ENCODE measurements at regions not wholly inside any gene's neighbourhood (a gene's known extent, or its start where the extent isn't known, plus 50 kb on each side); places are given as distances from the start of the nearest gene placed in this dataset.
A peak's percentile ranks its signal among the peaks of the same experiment; 100 is the strongest.

DNA sequence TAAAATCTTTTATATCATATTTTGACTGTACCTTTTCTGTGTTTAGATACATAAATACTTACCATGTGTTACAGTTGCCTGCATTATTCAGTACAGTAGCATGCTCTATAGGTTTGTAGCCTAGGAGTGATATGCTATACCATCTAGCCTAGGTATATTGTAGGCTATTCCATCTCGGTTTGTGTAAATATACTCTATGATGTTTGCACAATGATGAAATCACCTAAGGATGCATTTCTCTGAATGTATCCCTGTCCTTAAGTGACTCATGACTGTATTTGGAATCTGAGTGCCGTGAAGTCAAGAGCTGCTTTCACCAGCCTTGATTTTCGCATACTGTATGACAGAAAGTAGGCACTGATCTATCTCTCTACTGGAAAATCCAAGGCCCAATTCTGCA is 129.9 kb downstream of the UTRN start (continued):
- TF ChIP-seq, protein P1, sequence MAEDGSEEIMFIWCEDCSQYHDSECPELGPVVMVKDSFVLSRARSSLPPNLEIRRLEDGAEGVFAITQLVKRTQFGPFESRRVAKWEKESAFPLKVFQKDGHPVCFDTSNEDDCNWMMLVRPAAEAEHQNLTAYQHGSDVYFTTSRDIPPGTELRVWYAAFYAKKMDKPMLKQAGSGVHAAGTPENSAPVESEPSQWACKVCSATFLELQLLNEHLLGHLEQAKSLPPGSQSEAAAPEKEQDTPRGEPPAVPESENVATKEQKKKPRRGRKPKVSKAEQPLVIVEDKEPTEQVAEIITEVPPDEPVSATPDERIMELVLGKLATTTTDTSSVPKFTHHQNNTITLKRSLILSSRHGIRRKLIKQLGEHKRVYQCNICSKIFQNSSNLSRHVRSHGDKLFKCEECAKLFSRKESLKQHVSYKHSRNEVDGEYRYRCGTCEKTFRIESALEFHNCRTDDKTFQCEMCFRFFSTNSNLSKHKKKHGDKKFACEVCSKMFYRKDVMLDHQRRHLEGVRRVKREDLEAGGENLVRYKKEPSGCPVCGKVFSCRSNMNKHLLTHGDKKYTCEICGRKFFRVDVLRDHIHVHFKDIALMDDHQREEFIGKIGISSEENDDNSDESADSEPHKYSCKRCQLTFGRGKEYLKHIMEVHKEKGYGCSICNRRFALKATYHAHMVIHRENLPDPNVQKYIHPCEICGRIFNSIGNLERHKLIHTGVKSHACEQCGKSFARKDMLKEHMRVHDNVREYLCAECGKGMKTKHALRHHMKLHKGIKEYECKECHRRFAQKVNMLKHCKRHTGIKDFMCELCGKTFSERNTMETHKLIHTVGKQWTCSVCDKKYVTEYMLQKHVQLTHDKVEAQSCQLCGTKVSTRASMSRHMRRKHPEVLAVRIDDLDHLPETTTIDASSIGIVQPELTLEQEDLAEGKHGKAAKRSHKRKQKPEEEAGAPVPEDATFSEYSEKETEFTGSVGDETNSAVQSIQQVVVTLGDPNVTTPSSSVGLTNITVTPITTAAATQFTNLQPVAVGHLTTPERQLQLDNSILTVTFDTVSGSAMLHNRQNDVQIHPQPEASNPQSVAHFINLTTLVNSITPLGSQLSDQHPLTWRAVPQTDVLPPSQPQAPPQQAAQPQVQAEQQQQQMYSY (CRISPR knock-in tag; IDR thresholded peaks at IDR 0.05): no peak
- TF ChIP-seq KLF11 (CRISPR knock-in tag; IDR thresholded peaks at IDR 0.05) (0 out of 2 replicates have a peak, but pooled peaks have one; percentile 76), ZFY (CRISPR knock-in tag; IDR thresholded peaks at IDR 0.05) (no peak), ZNF431 (CRISPR knock-in tag; IDR thresholded peaks at IDR 0.05; ENCODE audit: borderline replicate concordance, low read depth) (no peak; the same call in 1 of the 2 replicates), ZNF850 (CRISPR knock-in tag; conservative IDR thresholded peaks at IDR 0.05) (no peak), ZNF605 (CRISPR knock-in tag; IDR thresholded peaks at IDR 0.05) (no peak; the same call in 1 of the 2 replicates), MTF2 (CRISPR knock-in tag; IDR thresholded peaks at IDR 0.05; ENCODE audit: borderline replicate concordance) (no peak), XRCC5 (optimal IDR thresholded peaks at IDR 0.05; ENCODE audit: low read length) (no peak), PTBP1 (IDR thresholded peaks at IDR 0.05; ENCODE audit: low read depth, low read length, poor library complexity, severe bottlenecking) (no peak), CREM (IDR thresholded peaks at IDR 0.05) (peak; percentile 65), CREM (CRISPR knock-in tag; IDR thresholded peaks at IDR 0.05) (no peak), ZNF674 (CRISPR knock-in tag; IDR thresholded peaks at IDR 0.05; ENCODE audit: low read depth) (no peak), PHF21A (CRISPR knock-in tag; IDR thresholded peaks at IDR 0.05) (peak; percentile 34; the same call in 1 of the 2 replicates), PAWR (CRISPR knock-in tag; IDR thresholded peaks at IDR 0.05; ENCODE audit: borderline replicate concordance) (no peak), ZNF296 (CRISPR knock-in tag; conservative IDR thresholded peaks at IDR 0.05) (no peak), ZFP37 (CRISPR knock-in tag; IDR thresholded peaks at IDR 0.05; ENCODE audit: borderline replicate concordance) (no peak), KAT7 (CRISPR knock-in tag; IDR thresholded peaks at IDR 0.05; ENCODE audit: borderline replicate concordance) (no peak; the same call in 1 of the 2 replicates), ZSCAN22 (CRISPR knock-in tag; IDR thresholded peaks at IDR 0.05) (no peak), ZNF138 (CRISPR knock-in tag; IDR thresholded peaks at IDR 0.05; ENCODE audit: low read depth) (no peak)
- TF ChIP-seq, protein P2, sequence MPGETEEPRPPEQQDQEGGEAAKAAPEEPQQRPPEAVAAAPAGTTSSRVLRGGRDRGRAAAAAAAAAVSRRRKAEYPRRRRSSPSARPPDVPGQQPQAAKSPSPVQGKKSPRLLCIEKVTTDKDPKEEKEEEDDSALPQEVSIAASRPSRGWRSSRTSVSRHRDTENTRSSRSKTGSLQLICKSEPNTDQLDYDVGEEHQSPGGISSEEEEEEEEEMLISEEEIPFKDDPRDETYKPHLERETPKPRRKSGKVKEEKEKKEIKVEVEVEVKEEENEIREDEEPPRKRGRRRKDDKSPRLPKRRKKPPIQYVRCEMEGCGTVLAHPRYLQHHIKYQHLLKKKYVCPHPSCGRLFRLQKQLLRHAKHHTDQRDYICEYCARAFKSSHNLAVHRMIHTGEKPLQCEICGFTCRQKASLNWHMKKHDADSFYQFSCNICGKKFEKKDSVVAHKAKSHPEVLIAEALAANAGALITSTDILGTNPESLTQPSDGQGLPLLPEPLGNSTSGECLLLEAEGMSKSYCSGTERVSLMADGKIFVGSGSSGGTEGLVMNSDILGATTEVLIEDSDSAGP (CRISPR knock-in tag; IDR thresholded peaks at IDR 0.05; ENCODE audit: borderline replicate concordance): no peak
- TF ChIP-seq, protein P3, sequence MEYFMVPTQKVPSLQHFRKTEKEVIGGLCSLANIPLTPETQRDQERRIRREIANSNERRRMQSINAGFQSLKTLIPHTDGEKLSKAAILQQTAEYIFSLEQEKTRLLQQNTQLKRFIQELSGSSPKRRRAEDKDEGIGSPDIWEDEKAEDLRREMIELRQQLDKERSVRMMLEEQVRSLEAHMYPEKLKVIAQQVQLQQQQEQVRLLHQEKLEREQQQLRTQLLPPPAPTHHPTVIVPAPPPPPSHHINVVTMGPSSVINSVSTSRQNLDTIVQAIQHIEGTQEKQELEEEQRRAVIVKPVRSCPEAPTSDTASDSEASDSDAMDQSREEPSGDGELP (IDR thresholded peaks at IDR 0.05; ENCODE audit: borderline replicate concordance, low read depth): no peak
- TF ChIP-seq, protein P4, sequence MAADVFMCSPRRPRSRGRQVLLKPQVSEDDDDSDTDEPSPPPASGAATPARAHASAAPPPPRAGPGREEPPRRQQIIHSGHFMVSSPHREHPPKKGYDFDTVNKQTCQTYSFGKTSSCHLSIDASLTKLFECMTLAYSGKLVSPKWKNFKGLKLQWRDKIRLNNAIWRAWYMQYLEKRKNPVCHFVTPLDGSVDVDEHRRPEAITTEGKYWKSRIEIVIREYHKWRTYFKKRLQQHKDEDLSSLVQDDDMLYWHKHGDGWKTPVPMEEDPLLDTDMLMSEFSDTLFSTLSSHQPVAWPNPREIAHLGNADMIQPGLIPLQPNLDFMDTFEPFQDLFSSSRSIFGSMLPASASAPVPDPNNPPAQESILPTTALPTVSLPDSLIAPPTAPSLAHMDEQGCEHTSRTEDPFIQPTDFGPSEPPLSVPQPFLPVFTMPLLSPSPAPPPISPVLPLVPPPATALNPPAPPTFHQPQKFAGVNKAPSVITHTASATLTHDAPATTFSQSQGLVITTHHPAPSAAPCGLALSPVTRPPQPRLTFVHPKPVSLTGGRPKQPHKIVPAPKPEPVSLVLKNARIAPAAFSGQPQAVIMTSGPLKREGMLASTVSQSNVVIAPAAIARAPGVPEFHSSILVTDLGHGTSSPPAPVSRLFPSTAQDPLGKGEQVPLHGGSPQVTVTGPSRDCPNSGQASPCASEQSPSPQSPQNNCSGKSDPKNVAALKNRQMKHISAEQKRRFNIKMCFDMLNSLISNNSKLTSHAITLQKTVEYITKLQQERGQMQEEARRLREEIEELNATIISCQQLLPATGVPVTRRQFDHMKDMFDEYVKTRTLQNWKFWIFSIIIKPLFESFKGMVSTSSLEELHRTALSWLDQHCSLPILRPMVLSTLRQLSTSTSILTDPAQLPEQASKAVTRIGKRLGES (CRISPR knock-in tag; IDR thresholded peaks at IDR 0.05; ENCODE audit: borderline replicate concordance): no peak

Data from HepG2 (cell line).